H9 (cell line): ENCODE measurements at regions not wholly inside any gene's neighbourhood (a gene's known extent, or its start where the extent isn't known, plus 50 kb on each side); places are given as distances from the start of the nearest gene placed in this dataset.

Experiments used
- DNase-seq: peaks from one replicate; pipeline ENCODE4 v3.0.0-alpha.2; 2017
- H2AFZ ChIP-seq: one replicate; pipeline ENCODE4 v1.6.1; 2013; ENCODE audit warnings: mild to moderate bottlenecking, low read length, control low read depth, moderate library complexity
- H2AK5ac ChIP-seq: 2 replicates; pipeline ENCODE4 v1.6.1; 2013; ENCODE audit warnings: low read length, control low read depth, mixed read lengths; ENCODE audit not compliant: insufficient read length
- H2BK120ac ChIP-seq: one replicate; pipeline ENCODE4 v1.6.1; 2013; ENCODE audit warnings: low read depth, mild to moderate bottlenecking, low read length, control low read depth, inconsistent platforms; ENCODE audit not compliant: poor library complexity, severe bottlenecking
- H2BK12ac ChIP-seq: 2 replicates; pipeline ENCODE4 v1.6.1; 2013; ENCODE audit warnings: low read length, control low read depth, mixed read lengths, low read depth; ENCODE audit not compliant: insufficient read length
- H2BK15ac ChIP-seq: 2 replicates; pipeline ENCODE4 v1.6.1; 2013; ENCODE audit warnings: low read depth, low read length, control low read depth
- H2BK20ac ChIP-seq: one replicate; pipeline ENCODE4 v1.6.1; 2013; ENCODE audit warnings: low read depth, mild to moderate bottlenecking, low read length, control low read depth, inconsistent platforms; ENCODE audit not compliant: poor library complexity, severe bottlenecking
- H2BK5ac ChIP-seq: 2 replicates; pipeline ENCODE4 v1.6.1; 2013; ENCODE audit warnings: low read length, control low read depth, mixed read lengths; ENCODE audit not compliant: insufficient read length
- H3K14ac ChIP-seq: 2 replicates; pipeline ENCODE4 v1.6.1; 2013; ENCODE audit warnings: low read length, control low read depth; ENCODE audit not compliant: insufficient read depth
- H3K18ac ChIP-seq: 2 replicates; pipeline ENCODE4 v1.6.1; 2013; ENCODE audit warnings: low read depth, mild to moderate bottlenecking, mixed read lengths, low read length, control low read depth; ENCODE audit not compliant: insufficient read length
- H3K23ac ChIP-seq: 2 replicates; pipeline ENCODE4 v1.6.1; 2013; ENCODE audit warnings: low read length, control low read depth, mixed read lengths, low read depth; ENCODE audit not compliant: insufficient read length
- H3K23me2 ChIP-seq: 2 replicates; pipeline ENCODE4 v1.6.1; 2013; ENCODE audit warnings: low read depth, mild to moderate bottlenecking, mixed read lengths, low read length, control low read depth; ENCODE audit not compliant: insufficient read length, poor library complexity, severe bottlenecking
- H3K27ac ChIP-seq: 2 replicates; pipeline ENCODE4 v1.5.1; 2013; ENCODE audit warnings: low read length, control low read depth, mixed read lengths, low read depth; ENCODE audit not compliant: insufficient read length
- H3K27me3 ChIP-seq: 2 replicates; pipeline ENCODE4 v1.6.1; 2013; ENCODE audit warnings: low read length, control low read depth, inconsistent platforms; ENCODE audit not compliant: insufficient read depth
- H3K4ac ChIP-seq: 2 replicates; pipeline ENCODE4 v1.6.1; 2013; ENCODE audit warnings: low read depth, mild to moderate bottlenecking, control low read depth, inconsistent platforms, low read length, moderate library complexity
- H3K4me1 ChIP-seq: 2 replicates; pipeline ENCODE4 v1.6.1; 2013; ENCODE audit warnings: low read length, control low read depth, inconsistent platforms; ENCODE audit not compliant: insufficient read depth
- H3K4me2 ChIP-seq: 2 replicates; pipeline ENCODE4 v1.6.1; 2013; ENCODE audit warnings: low read length, control low read depth, mixed read lengths; ENCODE audit not compliant: insufficient read length, insufficient read depth
- H3K56ac ChIP-seq: 2 replicates; pipeline ENCODE4 v1.6.1; 2013; ENCODE audit warnings: low read depth, mild to moderate bottlenecking, mixed read lengths, low read length, control low read depth; ENCODE audit not compliant: insufficient read length
- H3K79me1 ChIP-seq: 2 replicates; pipeline ENCODE4 v1.6.1; 2013; ENCODE audit warnings: low read depth, mild to moderate bottlenecking, moderate library complexity, low read length, control low read depth, inconsistent platforms; ENCODE audit not compliant: insufficient read depth, poor library complexity, severe bottlenecking
- H3K79me2 ChIP-seq: 2 replicates; pipeline ENCODE4 v1.6.1; 2013; ENCODE audit warnings: low read length, control low read depth, inconsistent platforms; ENCODE audit not compliant: insufficient read depth
- H3K9ac ChIP-seq: 2 replicates; pipeline ENCODE4 v1.6.1; 2013; ENCODE audit warnings: low read length, control low read depth, mixed read lengths; ENCODE audit not compliant: insufficient read length; ENCODE audit errors: extremely low read depth
- H3K9me3 ChIP-seq: one replicate; pipeline ENCODE4 v1.6.1; 2013; ENCODE audit warnings: low read depth, low read length, inconsistent platforms; ENCODE audit not compliant: control insufficient read depth
- H3T11ph ChIP-seq: one replicate; pipeline ENCODE4 v1.6.1; 2013; ENCODE audit warnings: mild to moderate bottlenecking, low read length, control low read depth, inconsistent platforms
- H4K20me1 ChIP-seq: one replicate; pipeline ENCODE4 v1.6.1; 2013; ENCODE audit not compliant: control insufficient read depth, insufficient read length, insufficient read depth
- H4K5ac ChIP-seq: 2 replicates; pipeline ENCODE4 v1.6.1; 2013; ENCODE audit warnings: low read depth, mild to moderate bottlenecking, mixed read lengths, low read length, control low read depth; ENCODE audit not compliant: insufficient read length
- H4K8ac ChIP-seq: replicated peaks from 2 replicates; pipeline ENCODE4 v1.6.1; 2013; ENCODE audit warnings: low read length, control low read depth, mixed read lengths, low read depth; ENCODE audit not compliant: insufficient read length
- H4K91ac ChIP-seq: 2 replicates; pipeline ENCODE4 v1.6.1; 2013; ENCODE audit warnings: low read depth, mild to moderate bottlenecking, moderate library complexity, mixed read lengths, low read length, control low read depth; ENCODE audit not compliant: insufficient read length
- H3K27ac Mint-ChIP-seq, 3 experiments: 2 replicates in 2 of 3; 3 replicates in 1 of 3; pipeline ENCODE4 v1.8.0; 2020 to 2021; ENCODE audit warnings: mixed read lengths in 3 of 3, mild to moderate bottlenecking in 1 of 3, moderate library complexity in 1 of 3
- H3K27me3 Mint-ChIP-seq: 2 replicates; pipeline ENCODE4 v1.8.0; 2021; ENCODE audit warnings: low read depth, mild to moderate bottlenecking, moderate library complexity, mixed read lengths
- H3K36me3 Mint-ChIP-seq, 3 experiments: 2 replicates in 2 of 3; 3 replicates in 1 of 3; pipeline ENCODE4 v1.8.0; 2020 to 2021; ENCODE audit warnings: low read depth in 3 of 3, mixed read lengths in 3 of 3; ENCODE audit not compliant: insufficient read depth in 1 of 3
- H3K4me1 Mint-ChIP-seq, 2 experiments: 2 replicates each; pipeline ENCODE4 v1.8.0; 2020; ENCODE audit warnings: mixed read lengths in 2 of 2
- H3K4me3 Mint-ChIP-seq, 2 experiments: 2 replicates in 1 of 2; 3 replicates in 1 of 2; pipeline ENCODE4 v1.8.0; 2020 to 2021; ENCODE audit warnings: mild to moderate bottlenecking in 2 of 2, mixed read lengths in 2 of 2, moderate library complexity in 1 of 2
- H3K9me3 Mint-ChIP-seq, 2 experiments: 2 replicates in 1 of 2; 3 replicates in 1 of 2; pipeline ENCODE4 v1.8.0; 2020; ENCODE audit warnings: mild to moderate bottlenecking in 2 of 2, mixed read lengths in 2 of 2, moderate library complexity in 1 of 2
- CTCF ChIP-seq: fragments of 200-600 bp; sonication (generic); conservative IDR thresholded peaks from 3 replicates; pipeline ENCODE4 v1.8.0; 2021; ENCODE audit warnings: antibody characterized with exemption, mild to moderate bottlenecking
- WGBS: extraction: QIAGEN DNeasy Blood & Tissue Kit; methylation state at CpG from one replicate; pipeline ENCODE4 v1.1.7; 2013; ENCODE audit warnings: missing lambda C conversion rate, low lambda C conversion rate, mixed read lengths; ENCODE audit not compliant: insufficient read length; ENCODE audit errors: extremely low coverage; 5-methylcytosine and 5-hydroxymethylcytosine counted together

DNA sequence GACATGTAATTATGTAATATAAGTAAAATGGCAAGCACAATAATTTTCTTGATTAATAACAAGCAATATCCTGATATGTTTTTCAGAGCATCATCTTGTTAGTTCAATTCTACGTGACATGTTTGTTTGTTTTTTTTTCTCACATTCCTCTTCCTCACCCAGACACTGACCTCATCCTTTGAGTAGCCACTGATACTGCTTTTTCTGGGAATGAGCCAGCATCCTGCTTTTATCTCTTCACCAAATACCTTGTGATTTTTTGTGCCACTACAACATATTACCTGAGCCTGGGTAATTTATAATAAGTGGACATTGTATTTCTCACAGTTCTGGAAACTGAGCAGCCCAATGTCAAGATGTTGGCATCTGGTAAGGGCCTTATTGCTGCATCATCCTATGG, 484.0 kb downstream of the NAF1 start:
- Histone ChIP-seq H3K27me3 (no peaks in the 10 kb centered on the region), H2BK20ac (no peak overlapping the region), H3K4ac (no peak overlapping the region), H2BK120ac (no peak overlapping the region), H3K9ac (no peak overlapping the region), H3K4me2 (no peak overlapping the region), H4K20me1 (no peaks in the 10 kb centered on the region), H3K27ac (no peak overlapping the region), H2BK5ac (no peak overlapping the region), H4K91ac (no peak overlapping the region), H4K8ac (no peak overlapping the region), H3T11ph (no peak overlapping the region), H3K79me1 (no peaks in the 10 kb centered on the region), H4K5ac (no peak overlapping the region), H2BK12ac (no peak overlapping the region), H3K23ac (no peak overlapping the region), H2AFZ (no peak overlapping the region), H3K23me2 (no peaks in the 10 kb centered on the region), H2BK15ac (no peak overlapping the region), H2AK5ac (no peak overlapping the region), H3K14ac (no peak overlapping the region), H3K9me3 (no peaks in the 10 kb centered on the region), H3K4me1 (no peaks in the 10 kb centered on the region), H3K79me2 (no peaks in the 10 kb centered on the region), H3K18ac (no peak overlapping the region), H3K56ac (no peak overlapping the region)
- no peaks in the 10 kb centered on the region for H3K27me3 Mint-ChIP-seq
- no peak for DNase-seq
- no peaks in the 10 kb centered on the region for H3K4me1 Mint-ChIP-seq
- WGBS, result no CpG with 5 or more reads among the region's 1 CpG
- H3K27ac Mint-ChIP-seq, result no peak overlapping the region; a peak in 1 of 7 replicates
- peaks cover 0 to 13% (median 0%) of the 10 kb centered on the region in 3 experiments; a peak in 1 of 7 replicates for H3K36me3 Mint-ChIP-seq
- no peak overlapping the region for H3K4me3 Mint-ChIP-seq
- no peak for TF ChIP-seq CTCF
- peaks cover 8 to 9% of the 10 kb centered on the region in 2 experiments; a peak in 4 of 5 replicates for H3K9me3 Mint-ChIP-seq
